Esophagus (tissue), 2 donors: ENCODE measurements at regions not wholly inside any gene's neighbourhood (a gene's known extent, or its start where the extent isn't known, plus 50 kb on each side); places are given as distances from the start of the nearest gene placed in this dataset.
"Not testable (repeated sequence)": the region's sequence is repeated elsewhere in the genome, so short reads cannot be mapped to it uniquely, and the experiment has no call there.

Source experiments
- H3K27ac ChIP-seq, 2 donors: one replicate each; pipeline ENCODE4 v1.5.1; 2013; ENCODE audit warnings: low read depth in 2 of 2, mild to moderate bottlenecking in 2 of 2, inconsistent platforms in 1 of 2, low read length in 1 of 2, moderate library complexity in 1 of 2
- H3K27me3 ChIP-seq, 2 donors: one replicate each; pipeline ENCODE4 v1.6.1; 2013; ENCODE audit warnings: low read length in 2 of 2, control low read depth in 1 of 2, mild to moderate bottlenecking in 1 of 2; ENCODE audit not compliant: insufficient read depth in 2 of 2, control insufficient read depth in 1 of 2
- H3K36me3 ChIP-seq, 2 donors: one replicate each; pipeline ENCODE4 v1.6.1; 2013; ENCODE audit warnings: low read length in 1 of 2; ENCODE audit not compliant: control insufficient read depth in 2 of 2, insufficient read depth in 2 of 2
- H3K4me1 ChIP-seq, 2 donors: one replicate each; pipeline ENCODE4 v1.6.1; 2013; ENCODE audit warnings: low read length in 1 of 2; ENCODE audit not compliant: control insufficient read depth in 2 of 2, insufficient read depth in 2 of 2
- H3K4me3 ChIP-seq, 2 donors: one replicate each; pipeline ENCODE4 v1.5.1; 2013; ENCODE audit warnings: low read length in 2 of 2, mild to moderate bottlenecking in 2 of 2, low read depth in 1 of 2, moderate library complexity in 1 of 2
- H3K9me3 ChIP-seq, 2 donors: one replicate each; pipeline ENCODE4 v1.6.1; 2013; ENCODE audit warnings: mild to moderate bottlenecking in 2 of 2, low read depth in 1 of 2, low read length in 1 of 2, moderate library complexity in 1 of 2; ENCODE audit not compliant: control insufficient read depth in 2 of 2, insufficient read depth in 1 of 2
- WGBS, 2 donors: extraction: QIAGEN DNeasy Blood & Tissue Kit; methylation state at CpG; one replicate each; pipeline ENCODE4 v1.1.7; 2013; 5-methylcytosine and 5-hydroxymethylcytosine counted together
- donor health status: healthy with polysubstance abuse.
- donor health status: Bipolar disorder and iron deficiency.

DNA sequence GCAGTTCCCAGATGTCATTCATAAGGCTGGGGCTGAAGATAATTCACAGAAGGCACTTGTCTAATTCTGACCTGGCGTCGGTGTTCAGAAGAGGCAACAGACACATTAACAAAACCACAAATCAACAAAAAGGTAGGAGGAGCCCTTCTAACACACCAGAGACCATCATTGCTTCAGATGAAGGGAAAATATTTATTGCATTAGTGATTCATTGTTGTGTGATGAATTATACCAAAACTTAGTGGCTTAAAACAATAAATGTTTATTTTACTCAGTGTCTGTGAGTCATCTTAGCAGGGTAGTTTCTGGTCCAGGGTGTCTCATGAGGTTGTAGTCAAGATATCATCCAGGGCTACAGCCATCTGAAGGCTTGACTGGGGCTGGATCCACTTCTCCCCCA, 91.3 kb upstream of the KIF2A start:
- no peaks in the 10 kb centered on the region for H3K9me3 ChIP-seq
- H3K27me3 ChIP-seq: no peaks in the 10 kb centered on the region
- no peaks in the 10 kb centered on the region for H3K36me3 ChIP-seq
- H3K27ac ChIP-seq: no peak overlapping the region
- WGBS, 2 donors: 62 to 80% methylated on average over 2 of the region's 2 CpGs
- H3K4me1 ChIP-seq: no peaks in the 10 kb centered on the region
- no peak overlapping the region for H3K4me3 ChIP-seq

DNA sequence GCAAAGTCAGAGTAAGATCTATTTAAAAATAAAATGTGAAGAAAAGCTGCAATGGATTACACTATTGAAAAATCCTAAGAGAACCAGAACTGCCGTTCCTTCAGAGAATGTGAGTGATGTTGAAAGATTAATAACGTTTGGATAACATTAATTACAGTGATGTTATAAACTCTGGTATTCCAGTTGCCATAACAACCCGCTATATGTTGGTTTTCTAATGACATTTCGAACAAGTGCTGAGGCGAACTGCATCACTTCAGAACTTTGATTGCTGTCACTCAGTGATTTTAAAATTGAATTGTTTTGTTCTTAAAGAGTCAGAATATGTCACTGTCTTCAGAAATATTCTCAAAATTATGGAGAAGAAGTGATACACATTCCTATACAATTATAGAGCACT, 89.4 kb upstream of the KIF2A start:
- not testable (repeated sequence) for H3K36me3 ChIP-seq, H3K27ac ChIP-seq, H3K4me1 ChIP-seq, H3K4me3 ChIP-seq, H3K9me3 ChIP-seq, H3K27me3 ChIP-seq
- WGBS, 2 donors: 48 to 58% methylated on average over 3 to 4 of the region's 5 CpGs

DNA sequence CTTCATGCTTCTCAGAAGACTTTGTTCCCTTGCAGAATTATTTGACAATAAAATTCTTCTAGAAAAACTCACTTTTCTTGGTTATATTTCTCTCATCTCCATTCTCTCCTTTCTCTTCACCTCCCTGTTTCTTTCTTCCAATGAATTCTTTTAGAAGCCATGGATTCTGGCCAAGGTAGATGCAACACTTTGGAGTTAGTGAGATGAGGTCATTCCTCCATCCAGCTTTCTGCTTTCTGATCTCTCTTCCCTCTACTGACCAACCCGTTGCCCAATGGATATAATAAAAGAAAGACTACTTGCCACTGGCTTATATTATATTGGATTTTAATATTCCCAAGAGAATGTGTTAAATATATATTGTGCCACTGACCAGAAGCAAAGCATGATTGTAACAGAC, 88.9 kb upstream of the KIF2A start:
- H3K27ac ChIP-seq, H3K9me3 ChIP-seq, H3K27me3 ChIP-seq, H3K36me3 ChIP-seq, H3K4me1 ChIP-seq, H3K4me3 ChIP-seq: not testable (repeated sequence)
- 45 to 81% methylated on average over 1 of the region's 1 CpG for WGBS, 2 donors

DNA sequence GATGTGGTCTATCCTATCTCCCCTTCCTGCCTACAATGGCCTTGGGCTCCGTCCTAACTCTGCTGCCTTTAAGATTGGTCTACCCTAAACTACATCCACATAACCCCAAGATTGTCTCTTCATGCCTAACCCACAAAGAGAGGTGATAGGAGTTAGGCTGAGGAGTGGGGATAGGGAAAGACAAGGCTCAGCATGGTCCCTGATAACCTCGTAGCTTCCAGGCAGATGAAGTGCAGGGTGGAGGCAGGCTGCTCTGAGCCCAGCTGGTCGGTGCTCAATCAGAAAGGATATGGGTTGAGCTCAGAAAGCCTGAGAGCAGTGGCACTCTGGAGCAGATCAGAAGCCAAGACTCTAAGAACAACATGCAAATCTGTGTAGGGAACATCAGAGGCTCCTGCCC, 87.1 kb upstream of the KIF2A start:
- not testable (repeated sequence) for H3K36me3 ChIP-seq, H3K4me1 ChIP-seq, H3K9me3 ChIP-seq, H3K27ac ChIP-seq, H3K27me3 ChIP-seq, H3K4me3 ChIP-seq
- WGBS, 2 donors: 60 to 67% methylated on average over 3 of the region's 3 CpGs

DNA sequence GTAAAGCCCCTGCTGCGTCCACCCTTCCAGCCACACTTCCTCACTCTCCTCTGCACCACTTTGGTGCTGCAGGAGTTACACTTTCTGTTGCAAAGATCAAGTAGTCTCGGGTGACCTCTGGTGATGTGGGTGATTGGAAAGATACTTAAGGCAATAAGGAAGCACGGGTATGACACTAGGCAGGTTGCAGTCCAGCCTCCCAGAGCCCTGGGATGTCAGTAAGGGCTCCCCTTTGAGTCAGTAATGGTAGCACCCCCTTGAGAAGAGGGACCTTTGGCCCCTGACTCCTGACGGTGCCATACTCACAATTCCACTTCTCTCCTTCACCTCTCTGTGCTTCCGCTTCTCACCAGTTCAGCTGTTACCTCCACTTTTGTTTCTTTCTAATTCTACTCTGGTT, 84.1 kb upstream of the KIF2A start:
- not testable (repeated sequence) for H3K9me3 ChIP-seq, H3K27ac ChIP-seq, H3K27me3 ChIP-seq, H3K4me3 ChIP-seq, H3K4me1 ChIP-seq, H3K36me3 ChIP-seq
- WGBS, 2 donors: 69 to 78% methylated on average over 5 of the region's 5 CpGs

DNA sequence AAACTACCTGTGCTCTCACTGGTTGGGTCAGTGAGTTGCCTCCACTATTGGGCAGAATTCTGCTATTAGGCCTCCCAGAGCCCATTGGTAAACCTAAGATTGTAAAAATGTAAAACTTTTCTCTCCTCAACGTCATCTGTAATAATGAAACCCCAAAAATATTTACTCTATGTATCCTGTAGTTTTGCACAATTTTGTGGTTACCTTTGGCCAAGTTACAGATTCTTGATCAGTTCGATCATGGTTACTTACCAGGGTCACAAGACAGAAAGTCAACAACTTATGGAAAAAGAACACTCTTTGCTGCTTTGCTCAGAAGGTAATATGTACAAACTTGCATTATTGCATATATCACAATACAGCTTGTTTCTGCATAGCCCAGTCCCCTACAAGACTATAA, 83.7 kb upstream of the KIF2A start:
- H3K4me3 ChIP-seq, H3K9me3 ChIP-seq, H3K27me3 ChIP-seq, H3K4me1 ChIP-seq, H3K36me3 ChIP-seq, H3K27ac ChIP-seq: not testable (repeated sequence)
- 55 to 73% methylated on average over 2 of the region's 2 CpGs for WGBS, 2 donors

DNA sequence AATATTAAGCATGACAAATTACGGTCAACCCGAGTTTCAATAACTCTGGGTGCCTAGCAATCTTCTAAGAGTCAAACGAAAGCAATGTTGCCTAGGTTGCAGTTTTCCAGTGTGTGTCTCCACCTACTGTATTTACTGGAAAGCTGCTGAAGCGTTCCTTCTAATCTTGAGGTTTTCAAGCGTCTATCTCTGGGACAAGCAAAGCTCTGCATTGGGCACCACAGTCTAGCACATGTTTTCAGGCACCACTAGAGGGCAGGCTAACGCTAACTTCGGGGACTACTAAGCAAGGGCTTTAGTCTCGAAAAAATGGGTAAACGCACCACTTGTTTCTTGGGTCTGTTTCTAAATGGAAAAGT, 82.7 kb upstream of the KIF2A start:
- H3K36me3 ChIP-seq, H3K4me3 ChIP-seq, H3K27me3 ChIP-seq, H3K4me1 ChIP-seq, H3K9me3 ChIP-seq, H3K27ac ChIP-seq: not testable (repeated sequence)
- WGBS, 2 donors: 0 to 2% methylated on average over 8 to 9 of the region's 9 CpGs

DNA sequence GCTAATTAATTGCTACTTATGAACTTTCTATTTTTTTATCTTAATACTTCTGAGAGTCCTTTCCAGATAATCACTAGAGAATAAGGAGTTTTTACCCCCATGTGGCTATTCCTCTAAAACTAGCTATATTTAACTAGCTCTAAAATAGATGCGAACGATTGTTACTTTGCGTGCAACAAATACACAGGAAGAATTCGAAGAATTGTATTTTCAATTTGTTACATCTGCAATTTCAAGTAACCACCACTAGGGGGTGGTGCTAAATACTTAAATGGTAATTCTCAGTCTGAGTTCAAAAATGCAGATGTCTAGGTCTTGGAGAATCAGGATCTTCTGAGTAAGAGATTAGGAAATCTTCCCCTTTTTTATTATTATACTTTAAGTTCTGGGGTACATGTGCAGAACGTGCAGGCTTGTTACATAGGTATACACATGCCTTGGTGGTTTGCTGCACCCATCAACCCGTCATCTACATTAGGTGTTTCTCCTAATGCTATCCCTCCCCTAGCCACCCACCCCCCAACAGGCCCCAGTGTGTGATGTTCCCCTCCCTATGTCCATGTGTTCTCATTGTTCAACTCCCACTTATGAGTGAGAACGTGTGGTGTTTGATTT, 80.9 kb upstream of the KIF2A start:
- 82 to 83% methylated on average over 7 of the region's 7 CpGs for WGBS, 2 donors

DNA sequence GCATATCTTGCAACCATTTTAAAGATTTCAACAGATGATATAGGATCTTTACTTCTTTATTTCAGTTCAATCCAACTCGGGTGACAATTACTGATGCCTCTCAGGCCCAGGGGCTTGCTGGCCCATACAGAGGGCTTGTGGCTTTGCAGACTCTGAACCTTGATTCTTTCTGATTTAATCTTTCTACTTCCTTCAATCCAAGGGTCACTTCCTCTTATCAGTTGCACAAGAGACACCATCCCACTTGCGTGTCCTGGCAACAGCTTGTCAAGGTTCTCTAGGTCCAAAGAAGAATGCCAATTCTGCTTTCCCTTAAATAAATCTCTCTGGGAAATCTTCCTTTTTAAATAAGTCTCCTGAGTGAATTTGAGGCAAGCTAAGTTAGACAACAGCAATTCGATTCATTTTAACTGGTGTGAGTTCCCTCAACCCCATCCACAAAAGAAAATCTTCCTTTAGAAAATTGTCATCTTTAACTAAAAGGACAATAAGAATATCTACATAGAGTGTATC, 75.1 kb upstream of the KIF2A start:
- H3K36me3 ChIP-seq, H3K4me1 ChIP-seq, H3K27me3 ChIP-seq, H3K9me3 ChIP-seq, H3K4me3 ChIP-seq, H3K27ac ChIP-seq: not testable (repeated sequence)
- WGBS, 2 donors: 72 to 86% methylated on average over 3 of the region's 3 CpGs

More for the DNA sequence above, 80.9 kb upstream of the KIF2A start:
- not testable (repeated sequence) for H3K27me3 ChIP-seq, H3K4me3 ChIP-seq, H3K36me3 ChIP-seq, H3K4me1 ChIP-seq, H3K9me3 ChIP-seq, H3K27ac ChIP-seq

DNA sequence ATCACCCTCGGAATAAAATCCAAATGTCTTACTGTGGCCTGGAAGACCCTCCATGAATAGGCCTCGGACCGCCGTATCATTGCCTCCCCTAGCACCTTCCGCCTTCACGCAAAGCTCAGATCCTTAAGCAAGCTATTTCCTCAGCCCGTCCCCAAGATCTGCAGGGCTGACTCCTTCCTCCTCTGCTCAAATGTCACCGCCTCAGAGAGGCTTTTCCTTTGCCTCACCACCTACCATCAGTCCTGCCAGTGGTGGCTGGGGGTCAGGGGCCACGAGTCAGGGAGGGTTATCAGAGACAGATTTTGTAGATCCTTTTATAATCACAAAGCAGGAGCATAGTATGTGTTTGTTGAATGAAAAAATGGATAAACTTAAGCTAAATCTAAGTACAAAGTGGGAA, 74.4 kb upstream of the KIF2A start:
- H3K9me3 ChIP-seq: no peaks in the 10 kb centered on the region
- no peaks in the 10 kb centered on the region for H3K27me3 ChIP-seq
- H3K27ac ChIP-seq: no peak overlapping the region
- H3K4me1 ChIP-seq: no peaks in the 10 kb centered on the region
- WGBS, 2 donors: 91 to 93% methylated on average over 9 of the region's 9 CpGs
- H3K36me3 ChIP-seq: no peaks in the 10 kb centered on the region
- H3K4me3 ChIP-seq: no peak overlapping the region
